Hematopoietic multipotent progenitor cell treated with erythropoietin and hydrocortisone succinate and interleukin-3 and kit ligand, for 6 days (in vitro differentiated cells): ENCODE measurements at regions not wholly inside any gene's neighbourhood (a gene's known extent, or its start where the extent isn't known, plus 50 kb on each side); places are given as distances from the start of the nearest gene placed in this dataset.

ENCODE experiments used
- DNase-seq: peaks from one replicate; pipeline ENCODE4 v3.0.0-alpha.2; 2015

GRCh38 chr5:125583321-125584139, 837.1 kb upstream of the ZNF608 start:
- DNase-seq: no peak

- no peak for DNase-seq
Observed at GRCh38 chr5:125584140-125584520, 837.7 kb upstream of the ZNF608 start.

GRCh38 chr5:125587631-125588030, 835.6 kb upstream of the GRAMD2B start:
- DNase-seq: no peak

- DNase-seq: no peak
Observed at GRCh38 chr5:125592856-125593255, 830.4 kb upstream of the GRAMD2B start.

GRCh38 chr5:125595095-125595494, 828.1 kb upstream of the GRAMD2B start:
- no peak for DNase-seq

GRCh38 chr5:125595845-125596244, 827.4 kb upstream of the GRAMD2B start:
- no peak for DNase-seq

- no peak for DNase-seq
Observed at GRCh38 chr5:125597338-125597737, 825.9 kb upstream of the GRAMD2B start.

- no peak for DNase-seq
Observed at GRCh38 chr5:125600559-125600958, 822.6 kb upstream of the GRAMD2B start.

GRCh38 chr5:125602184-125602583, 821.0 kb upstream of the GRAMD2B start:
- no peak for DNase-seq

GRCh38 chr5:125603321-125603720, 819.9 kb upstream of the GRAMD2B start:
- DNase-seq: no peak

- no peak for DNase-seq
Observed at GRCh38 chr5:125604104-125604503, 819.1 kb upstream of the GRAMD2B start.

GRCh38 chr5:125607018-125607417, 816.2 kb upstream of the GRAMD2B start:
- no peak for DNase-seq

GRCh38 chr5:125609011-125609410, 814.2 kb upstream of the GRAMD2B start:
- no peak for DNase-seq

- no peak for DNase-seq
Observed at GRCh38 chr5:125610892-125611291, 812.3 kb upstream of the GRAMD2B start.

GRCh38 chr5:125611541-125611940, 811.7 kb upstream of the GRAMD2B start:
- no peak for DNase-seq

- DNase-seq: no peak
Observed at GRCh38 chr5:125612181-125612721, 811.0 kb upstream of the GRAMD2B start.

GRCh38 chr5:125612776-125613175, 810.4 kb upstream of the GRAMD2B start:
- DNase-seq: no peak

GRCh38 chr5:125630237-125630636, 793.0 kb upstream of the GRAMD2B start:
- no peak for DNase-seq

- DNase-seq: no peak
Observed at GRCh38 chr5:125633523-125633922, 789.7 kb upstream of the GRAMD2B start.

- no peak for DNase-seq
Observed at GRCh38 chr5:125634216-125634835, 788.9 kb upstream of the GRAMD2B start.

GRCh38 chr5:125639858-125640257, 783.4 kb upstream of the GRAMD2B start:
- no peak for DNase-seq

GRCh38 chr5:125652761-125653160, 770.4 kb upstream of the GRAMD2B start:
- no peak for DNase-seq

GRCh38 chr5:125654392-125654791, 768.8 kb upstream of the GRAMD2B start:
- no peak for DNase-seq

GRCh38 chr5:125655156-125655555, 768.1 kb upstream of the GRAMD2B start:
- DNase-seq: no peak
